ENCODE measurements at regions not wholly inside any gene's neighbourhood (a gene's known extent, or its start where the extent isn't known, plus 50 kb on each side); places are given as distances from the start of the nearest gene placed in this dataset.
A peak's percentile ranks its signal among the peaks of the same experiment; 100 is the strongest.

DNA sequence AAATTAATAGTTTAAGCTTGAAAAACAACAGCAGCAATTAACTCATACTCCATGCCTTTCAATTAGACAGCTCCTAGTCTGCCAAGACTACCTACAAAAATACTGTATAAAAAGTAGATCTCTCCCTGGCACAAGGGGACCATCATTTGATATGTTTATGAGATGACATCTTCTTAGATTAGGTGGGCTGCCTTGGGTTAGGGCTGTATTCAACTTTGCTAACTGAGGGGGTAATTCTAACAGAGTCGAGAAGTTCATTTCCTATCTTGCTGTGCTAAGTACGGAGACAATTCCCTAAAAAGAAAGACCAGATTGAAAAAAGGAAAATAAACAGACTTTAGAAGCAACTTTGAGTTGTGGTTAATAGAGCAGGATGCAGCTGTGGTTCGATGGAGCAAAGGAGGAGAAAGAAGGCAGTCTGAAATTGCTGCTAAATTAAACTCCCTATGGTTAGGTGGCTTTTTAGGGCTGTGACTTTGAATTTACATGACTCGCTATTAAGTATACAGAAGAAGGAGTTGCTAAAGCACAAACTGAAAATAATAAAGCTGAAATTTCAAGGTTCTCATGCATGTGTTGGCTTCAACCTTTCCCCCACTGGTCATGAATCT is 75.4 kb downstream of the CDC7 start:
- DNase-seq = no peak

GRCh38 chr1:91578320-91579109 is 77.9 kb downstream of the CDC7 start:
- no peak for DNase-seq

GRCh38 chr1:91579658-91580228 is 79.1 kb downstream of the CDC7 start:
- DNase-seq = no peak

- no peak for DNase-seq
These were observed 81.8 kb downstream of the CDC7 start for GRCh38 chr1:91582431-91582921.

DNA sequence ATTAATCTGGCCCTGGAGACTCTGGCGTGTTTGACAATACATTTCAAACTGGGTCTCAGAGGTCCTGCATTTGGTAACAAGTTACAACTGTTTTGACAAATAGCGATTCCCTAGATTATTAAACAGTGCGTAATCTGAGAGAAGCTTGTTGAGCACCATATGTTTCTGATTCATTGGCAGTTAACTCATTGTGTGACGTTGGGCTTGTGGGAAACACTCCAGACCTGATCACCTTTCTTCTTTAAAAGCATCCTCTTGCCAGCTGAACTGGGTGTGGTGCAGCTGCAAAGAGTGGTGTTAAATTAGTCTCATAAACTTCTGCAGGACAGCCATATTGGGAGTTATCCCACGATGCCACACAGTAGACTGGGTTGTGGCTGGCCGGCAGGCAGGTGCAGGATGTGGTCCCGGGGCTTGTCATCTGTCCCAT is 82.7 kb downstream of the CDC7 start:
- DNase-seq = no peak

GRCh38 chr1:91584309-91584708 is 83.7 kb downstream of the CDC7 start:
- DNase-seq = no peak

GRCh38 chr1:91584878-91585277 is 84.2 kb downstream of the CDC7 start:
- DNase-seq = no peak

- DNase-seq = no peak
These were observed 84.9 kb downstream of the CDC7 start for GRCh38 chr1:91585502-91585901.

- no peak for DNase-seq
These were observed 85.3 kb downstream of the CDC7 start for GRCh38 chr1:91585982-91586381.

DNA sequence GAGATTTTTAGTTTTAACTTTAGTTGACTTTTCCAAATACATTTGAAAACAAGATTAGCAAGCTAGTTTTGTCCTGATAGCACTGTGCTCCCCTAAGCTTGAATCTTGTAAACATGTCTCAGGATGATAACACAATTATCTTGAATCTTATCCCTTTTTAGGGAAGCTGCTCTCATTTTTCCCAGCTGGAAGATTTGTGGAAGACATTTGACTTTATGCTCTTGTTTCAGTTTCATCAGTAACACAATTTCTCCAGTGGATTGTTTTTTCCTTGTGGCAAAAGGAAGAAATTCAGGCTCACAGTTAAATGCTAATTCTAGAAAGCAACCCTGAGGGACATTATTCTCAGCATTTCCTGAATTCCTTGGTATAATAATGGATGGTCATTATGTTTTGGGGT is 88.8 kb downstream of the CDC7 start:
- DNase-seq = no peak

GRCh38 chr1:91591175-91591974 is 90.7 kb downstream of the CDC7 start:
- peak in 1 of 2 experiments; percentile 12 for DNase-seq

- no peak for DNase-seq
These were observed 92.2 kb downstream of the CDC7 start for GRCh38 chr1:91592716-91593477.

GRCh38 chr1:91594383-91595055 is 93.9 kb downstream of the CDC7 start:
- no peak for DNase-seq

GRCh38 chr1:91596474-91596873 is 95.8 kb downstream of the CDC7 start:
- DNase-seq = no peak

- no peak for DNase-seq
These were observed 96.6 kb downstream of the CDC7 start for GRCh38 chr1:91597215-91597614.

GRCh38 chr1:91600431-91601337 is 100.0 kb downstream of the CDC7 start:
- no peak for DNase-seq

DNA sequence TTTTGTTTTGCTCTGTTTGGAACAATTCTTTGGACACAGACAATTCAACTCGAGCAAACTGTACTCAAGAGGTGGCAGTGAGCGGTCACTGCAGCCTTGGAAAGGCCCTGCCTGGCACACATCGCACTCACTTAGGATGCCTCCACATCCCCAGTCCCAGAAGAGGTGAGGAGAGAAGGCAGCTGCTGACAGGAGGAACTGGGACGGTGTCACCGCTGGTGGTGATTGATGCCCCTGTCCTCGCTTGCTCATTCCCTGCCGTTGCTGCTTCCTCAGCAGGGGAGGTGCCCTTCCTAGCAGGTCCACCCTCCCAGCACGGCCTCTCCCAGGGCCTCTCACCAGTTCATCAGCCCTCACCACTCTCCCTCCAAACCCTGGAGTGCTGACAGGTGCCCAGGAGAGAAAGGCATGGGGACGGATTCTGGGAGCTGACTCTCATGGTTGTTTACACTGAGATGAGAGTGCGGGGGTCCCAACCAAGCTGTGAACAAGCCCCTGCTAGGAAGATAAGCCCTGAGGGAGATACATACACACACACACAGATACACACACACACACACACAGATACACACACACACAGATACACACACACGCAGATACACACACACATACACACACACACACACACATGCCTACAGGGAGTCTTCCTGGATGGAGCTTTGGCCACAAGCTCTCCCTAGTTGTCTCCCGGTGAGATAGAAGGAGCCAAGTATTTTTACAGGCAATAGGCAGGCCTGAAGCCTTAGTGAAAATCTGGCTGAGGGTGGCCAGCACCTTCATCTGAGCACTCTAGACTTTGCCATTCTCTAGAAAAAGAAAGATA is 101.1 kb downstream of the CDC7 start:
- no peak for DNase-seq

DNA sequence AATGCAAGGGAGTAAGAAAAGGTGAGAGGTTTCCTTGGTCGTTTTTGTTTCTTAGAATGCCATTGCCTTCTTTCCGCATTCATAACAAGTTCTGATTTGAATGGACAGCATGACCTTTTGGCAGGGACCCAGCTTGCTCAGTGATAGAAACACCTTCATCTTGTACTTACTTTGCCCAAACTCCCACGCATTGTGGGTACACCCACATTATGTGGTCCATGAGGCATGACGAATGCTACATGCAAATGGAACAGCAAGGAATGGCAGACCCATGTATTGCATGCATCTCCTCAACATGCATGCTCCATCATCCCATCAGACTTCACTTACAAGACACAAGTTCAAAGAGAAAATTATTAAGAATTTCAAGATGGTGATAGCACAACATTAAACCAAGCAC is 102.8 kb downstream of the CDC7 start:
- DNase-seq = peak in 1 of 2 experiments; percentile 10

GRCh38 chr1:91604632-91605031 is 104.0 kb downstream of the CDC7 start:
- no peak for DNase-seq

DNA sequence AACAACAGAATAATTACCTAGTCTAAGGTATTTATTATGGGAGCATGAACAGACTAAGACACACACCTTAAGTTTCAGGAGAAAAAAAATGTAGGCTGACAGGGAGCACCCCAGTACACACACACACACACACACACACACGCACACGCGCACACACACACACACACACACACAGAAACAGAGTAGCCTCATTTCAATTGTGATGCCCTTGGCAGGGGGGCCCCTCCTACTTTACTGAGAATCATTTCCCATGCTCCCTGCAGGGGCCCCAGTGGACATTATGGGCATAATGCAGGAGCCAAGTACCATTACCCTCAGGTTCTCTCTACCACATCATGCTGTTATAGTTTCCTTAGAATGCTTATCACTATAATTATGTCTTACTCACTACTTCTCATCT is 104.9 kb downstream of the CDC7 start:
- DNase-seq = no peak
